ENCODE measurements at regions not wholly inside any gene's neighbourhood (a gene's known extent, or its start where the extent isn't known, plus 50 kb on each side); places are given as distances from the start of the nearest gene placed in this dataset.

DNA sequence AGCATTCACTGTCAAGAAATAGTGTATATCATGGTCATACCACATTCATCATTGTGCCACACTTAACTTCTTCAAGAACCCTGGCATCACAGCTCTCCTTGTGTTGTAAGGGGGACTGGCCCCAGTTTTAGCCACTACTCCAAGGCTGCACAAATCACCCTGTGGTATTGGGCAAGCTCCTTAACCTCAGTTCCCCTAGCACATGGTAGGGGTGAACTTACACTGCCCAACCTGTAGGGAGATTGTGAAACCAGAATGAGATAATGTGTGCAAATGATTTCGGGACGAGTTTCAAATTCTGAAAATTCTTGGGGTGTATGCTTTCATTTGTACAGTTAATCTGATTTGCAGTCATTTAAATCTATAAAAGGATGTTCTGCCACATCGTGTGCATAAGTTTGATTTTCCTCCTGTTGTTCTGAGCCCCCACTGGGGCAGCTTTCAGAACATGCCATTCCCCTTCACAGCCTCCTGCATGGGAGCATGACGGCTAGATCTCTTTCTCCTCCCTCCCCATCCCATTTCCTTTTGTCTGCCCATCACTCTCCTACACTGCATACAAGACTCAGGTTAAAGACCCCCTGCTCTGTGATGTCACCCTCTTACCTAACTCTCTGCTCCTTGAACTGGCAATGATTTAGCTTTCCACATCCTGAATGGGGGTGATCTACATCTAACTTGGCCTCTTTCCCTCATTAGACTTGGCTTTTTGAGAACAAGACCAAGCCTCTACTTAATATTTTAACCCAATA lies 290.3 kb downstream of the CHRM3 start:
- Histone ChIP-seq H3K36me3 (replicated peaks; ENCODE audit: insufficient read depth, low read depth) (no peaks in the 10 kb centered on the region), H3K4me3 (no peak overlapping the region), H3K27me3 (no peaks in the 10 kb centered on the region), H3K79me2 (no peaks in the 10 kb centered on the region), H3K9me2 (replicated peaks; ENCODE audit: insufficient read depth) (no peaks in the 10 kb centered on the region), H3K4me2 (no peak overlapping the region), H4K20me1 (ENCODE audit: insufficient read depth, poor library complexity, severe bottlenecking) (no peaks in the 10 kb centered on the region), H2AFZ (no peak overlapping the region), H3K27ac (no peak overlapping the region), H3K4me1 (ENCODE audit: insufficient read depth) (no peaks in the 10 kb centered on the region), H3K9me3 (ENCODE audit: low read depth) (no peaks in the 10 kb centered on the region)
- DNase-seq (ENCODE audit: low spot score) = no peak
- WGBS (ENCODE audit: low lambda C conversion rate, missing lambda C conversion rate) = 89% methylated on average over 4 of the region's 4 CpGs
- TF ChIP-seq EZH2phosphoT487 (IDR thresholded peaks at IDR 0.05; ENCODE audit: low read depth, severe bottlenecking, unreplicated experiment) (no peak), CTCF (IDR thresholded peaks at IDR 0.05; ENCODE audit: poor library complexity) (no peak), EZH2 (IDR thresholded peaks at IDR 0.05; ENCODE audit: borderline replicate concordance) (no peak)

GRCh38 chr1:239677362-239677761 lies 291.0 kb downstream of the CHRM3 start:
- no peak for DNase-seq (ENCODE audit: low spot score)

GRCh38 chr1:239678181-239678580 lies 291.8 kb downstream of the CHRM3 start:
- Histone ChIP-seq H3K27me3 (no peaks in the 10 kb centered on the region), H4K20me1 (ENCODE audit: insufficient read depth, poor library complexity, severe bottlenecking) (no peaks in the 10 kb centered on the region), H2AFZ (no peak overlapping the region), H3K4me3 (no peak overlapping the region), H3K4me1 (ENCODE audit: insufficient read depth) (no peaks in the 10 kb centered on the region), H3K79me2 (no peaks in the 10 kb centered on the region), H3K36me3 (replicated peaks; ENCODE audit: insufficient read depth, low read depth) (no peaks in the 10 kb centered on the region), H3K9me2 (replicated peaks; ENCODE audit: insufficient read depth) (no peaks in the 10 kb centered on the region), H3K9me3 (ENCODE audit: low read depth) (no peaks in the 10 kb centered on the region), H3K4me2 (no peak overlapping the region), H3K27ac (no peak overlapping the region)
- 97% methylated on average over 2 of the region's 2 CpGs for WGBS (ENCODE audit: low lambda C conversion rate, missing lambda C conversion rate)
- TF ChIP-seq CTCF (IDR thresholded peaks at IDR 0.05; ENCODE audit: poor library complexity) (no peak), EZH2phosphoT487 (IDR thresholded peaks at IDR 0.05; ENCODE audit: low read depth, severe bottlenecking, unreplicated experiment) (no peak), EZH2 (IDR thresholded peaks at IDR 0.05; ENCODE audit: borderline replicate concordance) (no peak)
- no peak for DNase-seq (ENCODE audit: low spot score)

More at GRCh38 chr1:239677362-239677761, 291.0 kb downstream of the CHRM3 start:
- Histone ChIP-seq H3K36me3 (replicated peaks; ENCODE audit: insufficient read depth, low read depth) (no peaks in the 10 kb centered on the region), H3K4me3 (no peak overlapping the region), H3K4me1 (ENCODE audit: insufficient read depth) (no peaks in the 10 kb centered on the region), H3K27ac (no peak overlapping the region), H3K9me2 (replicated peaks; ENCODE audit: insufficient read depth) (no peaks in the 10 kb centered on the region), H3K4me2 (no peak overlapping the region), H3K27me3 (no peaks in the 10 kb centered on the region), H3K9me3 (ENCODE audit: low read depth) (no peaks in the 10 kb centered on the region), H3K79me2 (no peaks in the 10 kb centered on the region), H2AFZ (no peak overlapping the region), H4K20me1 (ENCODE audit: insufficient read depth, poor library complexity, severe bottlenecking) (no peaks in the 10 kb centered on the region)
- TF ChIP-seq EZH2phosphoT487 (IDR thresholded peaks at IDR 0.05; ENCODE audit: low read depth, severe bottlenecking, unreplicated experiment) (no peak), CTCF (IDR thresholded peaks at IDR 0.05; ENCODE audit: poor library complexity) (no peak), EZH2 (IDR thresholded peaks at IDR 0.05; ENCODE audit: borderline replicate concordance) (no peak)
- 48% methylated on average over 3 of the region's 3 CpGs for WGBS (ENCODE audit: low lambda C conversion rate, missing lambda C conversion rate)

Measured in hepatocyte (in vitro differentiated cells).